ENCODE measurements at regions not wholly inside any gene's neighbourhood (a gene's known extent, or its start where the extent isn't known, plus 50 kb on each side); places are given as distances from the start of the nearest gene placed in this dataset.

- peaks cover 13% of the 10 kb centered on the region for H3K36me3 Mint-ChIP-seq
- DNase-seq (no peak), ATAC-seq (no peak)
- no peaks in the 10 kb centered on the region for H3K4me1 Mint-ChIP-seq
- H3K27me3 Mint-ChIP-seq (ENCODE audit: low read depth in 2 of 2) = no peaks in the 10 kb centered on the region
- Histone ChIP-seq H3K9me3 (ENCODE audit: control insufficient read depth, insufficient read depth, low read length) (no peaks in the 10 kb centered on the region), H3K4me3 (ENCODE audit: low read length) (no peak overlapping the region), H3K27ac (ENCODE audit: low read length) (no peak overlapping the region), H3K27me3 (ENCODE audit: control insufficient read depth, insufficient read depth, low read length) (no peaks in the 10 kb centered on the region), H3K4me1 (ENCODE audit: control insufficient read depth, insufficient read depth, low read length) (no peaks in the 10 kb centered on the region), H3K36me3 (ENCODE audit: control insufficient read depth, insufficient read depth, low read length) (no peaks in the 10 kb centered on the region)
- H3K27ac Mint-ChIP-seq = no peak overlapping the region
- intact Hi-C loops (cut with micrococcal nuclease) = no loop called here
- 82% methylated on average over 1 of the region's 1 CpG for WGBS (ENCODE audit: insufficient coverage)
- peaks cover 9 to 22% of the 10 kb centered on the region in 2 donors for H3K9me3 Mint-ChIP-seq
- H3K4me3 Mint-ChIP-seq = no peak overlapping the region
- no peak for TF ChIP-seq CTCF (IDR thresholded peaks at IDR 0.05)
These were observed 64.1 kb upstream of the ADAM23 start for GRCh38 chr2:206379266-206379665.

DNA sequence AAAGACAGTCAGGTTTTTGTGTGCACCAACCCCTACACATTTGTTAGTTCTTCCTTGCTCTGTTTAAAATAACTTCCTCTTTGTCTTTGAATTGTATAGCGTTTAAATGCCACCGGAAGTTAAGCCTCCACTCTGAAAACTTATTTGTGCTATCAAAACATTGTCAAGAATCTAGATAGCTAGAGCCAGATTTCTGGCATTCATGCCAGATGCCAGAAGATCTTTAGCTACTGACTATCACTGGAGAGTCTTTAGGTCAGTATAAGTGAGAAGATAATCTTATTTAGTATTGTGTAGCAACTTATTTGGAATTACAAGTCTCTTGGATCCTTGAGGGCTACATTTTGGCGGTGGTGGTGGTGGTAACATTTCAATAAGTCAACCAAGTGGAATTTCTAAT, 63.4 kb upstream of the ADAM23 start:
- H3K36me3 Mint-ChIP-seq = peaks cover 13% of the 10 kb centered on the region
- H3K27ac Mint-ChIP-seq = no peak overlapping the region
- Histone ChIP-seq H3K36me3 (ENCODE audit: control insufficient read depth, insufficient read depth, low read length) (no peaks in the 10 kb centered on the region), H3K9me3 (ENCODE audit: control insufficient read depth, insufficient read depth, low read length) (no peaks in the 10 kb centered on the region), H3K4me1 (ENCODE audit: control insufficient read depth, insufficient read depth, low read length) (no peaks in the 10 kb centered on the region), H3K27me3 (ENCODE audit: control insufficient read depth, insufficient read depth, low read length) (no peaks in the 10 kb centered on the region), H3K27ac (ENCODE audit: low read length) (no peak overlapping the region), H3K4me3 (ENCODE audit: low read length) (no peak overlapping the region)
- H3K9me3 Mint-ChIP-seq = peaks cover 9 to 23% of the 10 kb centered on the region in 2 donors
- ATAC-seq (no peak), DNase-seq (no peak)
- TF ChIP-seq CTCF (IDR thresholded peaks at IDR 0.05) = no peak
- intact Hi-C loops (cut with micrococcal nuclease) = no loop called here
- H3K4me3 Mint-ChIP-seq = no peak overlapping the region
- H3K4me1 Mint-ChIP-seq = no peaks in the 10 kb centered on the region
- 61% methylated on average over 2 of the region's 3 CpGs for WGBS (ENCODE audit: insufficient coverage)
- H3K27me3 Mint-ChIP-seq (ENCODE audit: low read depth in 2 of 2) = no peaks in the 10 kb centered on the region

GRCh38 chr2:206381881-206382280, 61.5 kb upstream of the ADAM23 start:
- ATAC-seq = no peak
- intact Hi-C loops (cut with micrococcal nuclease) = no loop called here
- no peaks in the 10 kb centered on the region for H3K27me3 Mint-ChIP-seq (ENCODE audit: low read depth in 2 of 2)
- no peaks in the 10 kb centered on the region for H3K27me3 ChIP-seq (ENCODE audit: control insufficient read depth, insufficient read depth, low read length)
- H3K36me3 ChIP-seq (ENCODE audit: control insufficient read depth, insufficient read depth, low read length) = no peaks in the 10 kb centered on the region
- peaks cover 5 to 13% of the 10 kb centered on the region in 2 donors for H3K9me3 Mint-ChIP-seq
- H3K4me1 Mint-ChIP-seq = no peaks in the 10 kb centered on the region
- no peak overlapping the region for H3K4me3 ChIP-seq (ENCODE audit: low read length)
- no peak overlapping the region for H3K27ac Mint-ChIP-seq
- H3K4me3 Mint-ChIP-seq = no peak overlapping the region
- TF ChIP-seq CTCF (IDR thresholded peaks at IDR 0.05) = no peak
- no peak for DNase-seq
- no peak overlapping the region for H3K27ac ChIP-seq (ENCODE audit: low read length)
- H3K36me3 Mint-ChIP-seq = peaks cover 6% of the 10 kb centered on the region
- no peaks in the 10 kb centered on the region for H3K9me3 ChIP-seq (ENCODE audit: control insufficient read depth, insufficient read depth, low read length)
- no peaks in the 10 kb centered on the region for H3K4me1 ChIP-seq (ENCODE audit: control insufficient read depth, insufficient read depth, low read length)
- WGBS (ENCODE audit: insufficient coverage) = no CpG with 5 or more reads among the region's 2 CpGs

GRCh38 chr2:206383669-206384068, 59.7 kb upstream of the ADAM23 start:
- Mint-ChIP-seq H3K36me3 (peaks cover 6% of the 10 kb centered on the region), H3K4me1 (no peaks in the 10 kb centered on the region), H3K27me3 (ENCODE audit: low read depth in 2 of 2) (no peaks in the 10 kb centered on the region), H3K27ac (no peak overlapping the region), H3K4me3 (no peak overlapping the region), H3K9me3 (peaks cover 5 to 13% of the 10 kb centered on the region in 2 donors)
- no peak for ATAC-seq
- Histone ChIP-seq H3K36me3 (ENCODE audit: control insufficient read depth, insufficient read depth, low read length) (no peaks in the 10 kb centered on the region), H3K27ac (ENCODE audit: low read length) (no peak overlapping the region), H3K4me3 (ENCODE audit: low read length) (no peak overlapping the region), H3K9me3 (ENCODE audit: control insufficient read depth, insufficient read depth, low read length) (no peaks in the 10 kb centered on the region), H3K4me1 (ENCODE audit: control insufficient read depth, insufficient read depth, low read length) (no peaks in the 10 kb centered on the region), H3K27me3 (ENCODE audit: control insufficient read depth, insufficient read depth, low read length) (no peaks in the 10 kb centered on the region)
- 64% methylated on average over 2 of the region's 2 CpGs for WGBS (ENCODE audit: insufficient coverage)
- no peak for DNase-seq
- no peak for TF ChIP-seq CTCF (IDR thresholded peaks at IDR 0.05)
- intact Hi-C loops (cut with micrococcal nuclease) = no loop called here
